Karpas-422 (cell line): ENCODE measurements at regions not wholly inside any gene's neighbourhood (a gene's known extent, or its start where the extent isn't known, plus 50 kb on each side); places are given as distances from the start of the nearest gene placed in this dataset.
"Not testable (repeated sequence)": the region's sequence is repeated elsewhere in the genome, so short reads cannot be mapped to it uniquely, and the experiment has no call there.

Experiments
- DNase-seq: peaks from one replicate; pipeline ENCODE4 v3.0.0-alpha.2; 2015
- H2AFZ ChIP-seq: fragments of 200-600 bp; sonication (generic); 2 replicates; pipeline ENCODE4 v1.6.1; 2014; ENCODE audit warnings: antibody characterized with exemption, low read length, mixed read lengths
- H3K27ac ChIP-seq: fragments of 200-600 bp; sonication (generic); 2 replicates; pipeline ENCODE4 v1.5.1; 2014; ENCODE audit warnings: mild to moderate bottlenecking, low read length, moderate library complexity
- H3K27me3 ChIP-seq: fragments of 200-600 bp; sonication (generic); 2 replicates; pipeline ENCODE4 v1.6.1; 2014; ENCODE audit warnings: low read length, mixed read lengths
- H3K36me3 ChIP-seq: fragments of 200-600 bp; sonication (generic); 2 replicates; pipeline ENCODE4 v1.6.1; 2014; ENCODE audit warnings: low read length, mixed read lengths; ENCODE audit not compliant: insufficient read depth
- H3K4me1 ChIP-seq: fragments of 200-600 bp; sonication (generic); 2 replicates; pipeline ENCODE4 v1.6.1; 2014; ENCODE audit warnings: mild to moderate bottlenecking, low read length, mixed read lengths
- H3K4me2 ChIP-seq: fragments of 200-600 bp; sonication (generic); 2 replicates; pipeline ENCODE4 v1.6.1; 2014; ENCODE audit warnings: low read length, low read depth, mild to moderate bottlenecking; ENCODE audit not compliant: poor library complexity, severe bottlenecking
- H3K4me3 ChIP-seq: fragments of 200-600 bp; sonication (generic); 2 replicates; pipeline ENCODE4 v1.5.1; 2014; ENCODE audit warnings: mild to moderate bottlenecking, antibody characterized with exemption, low read length, mixed read lengths
- H3K79me2 ChIP-seq: fragments of 200-600 bp; sonication (generic); 2 replicates; pipeline ENCODE4 v1.6.1; 2014; ENCODE audit warnings: mild to moderate bottlenecking, low read length, mixed read lengths
- H3K9ac ChIP-seq: fragments of 200-600 bp; sonication (generic); 2 replicates; pipeline ENCODE4 v1.6.0; 2014; ENCODE audit warnings: low read length
- H3K9me2 ChIP-seq: fragments of 200-600 bp; sonication (generic), shearing (Covaris generic); replicated peaks from 2 replicates; pipeline ENCODE4 v1.6.0; 2014; ENCODE audit warnings: mild to moderate bottlenecking, low read length, moderate library complexity; ENCODE audit not compliant: insufficient read depth
- H3K9me3 ChIP-seq: fragments of 300-700, 200-600 bp; sonication (generic); 2 replicates; pipeline ENCODE4 v1.6.1; 2014; ENCODE audit warnings: low read length, mixed read lengths
- H4K20me1 ChIP-seq: fragments of 200-600 bp; sonication (generic); 2 replicates; pipeline ENCODE4 v1.6.1; 2014; ENCODE audit warnings: mild to moderate bottlenecking, antibody characterized with exemption, low read length, low read depth; ENCODE audit not compliant: insufficient read depth

DNA sequence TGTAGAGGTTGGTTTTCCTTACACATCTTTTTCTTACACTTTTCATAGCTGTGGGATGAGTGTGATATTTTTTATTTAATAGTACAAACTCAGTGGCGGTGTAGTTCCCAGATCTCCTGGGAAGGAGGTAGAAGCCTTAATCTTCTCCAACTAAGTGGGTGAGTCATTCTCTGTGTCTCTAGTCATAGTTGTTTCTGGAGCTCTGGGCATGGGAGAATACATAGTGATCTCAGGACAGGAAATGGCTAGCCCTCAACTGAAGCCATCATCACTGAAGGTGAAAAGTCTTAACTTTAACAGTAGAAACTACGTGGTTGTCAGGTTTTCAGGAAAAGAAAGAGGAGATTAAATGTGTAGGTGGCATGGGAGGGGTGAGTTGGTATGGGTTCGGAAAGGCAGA, 319.4 kb upstream of the FZD8 start:
- no peak overlapping the region for H3K27ac ChIP-seq
- no peak overlapping the region for H2AFZ ChIP-seq
- no peak for DNase-seq
- no peaks in the 10 kb centered on the region for H3K27me3 ChIP-seq
- no peaks in the 10 kb centered on the region for H3K9me3 ChIP-seq
- no peak overlapping the region for H3K9ac ChIP-seq
- H3K36me3 ChIP-seq, result no peaks in the 10 kb centered on the region
- H3K4me3 ChIP-seq, result no peak overlapping the region
- H3K9me2 ChIP-seq, result no peaks in the 10 kb centered on the region
- H3K4me2 ChIP-seq, result no peak overlapping the region
- H3K4me1 ChIP-seq, result no peaks in the 10 kb centered on the region
- no peaks in the 10 kb centered on the region for H3K79me2 ChIP-seq
- no peaks in the 10 kb centered on the region for H4K20me1 ChIP-seq

DNA sequence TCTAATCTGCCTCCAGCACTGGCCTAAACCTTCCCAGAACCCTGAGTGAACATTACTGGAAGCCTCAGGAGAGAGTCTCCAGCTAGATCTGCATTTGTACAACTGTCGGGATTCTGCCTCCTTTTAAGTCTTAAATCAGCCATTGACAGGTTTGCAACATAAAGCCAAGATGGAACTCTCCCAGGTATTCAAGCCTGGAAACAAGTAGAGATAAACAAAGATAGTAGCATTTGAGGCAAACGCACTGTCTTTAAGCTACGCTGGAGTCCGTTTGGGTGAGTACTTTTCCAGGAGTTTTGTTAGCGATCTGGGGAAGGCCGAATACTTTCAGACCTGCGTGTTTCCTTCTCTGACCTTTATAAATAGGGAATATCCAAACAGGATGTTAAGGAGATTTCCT, 317.2 kb upstream of the FZD8 start:
- Histone ChIP-seq H3K9me2 (no peaks in the 10 kb centered on the region), H3K4me2 (no peak overlapping the region), H4K20me1 (no peaks in the 10 kb centered on the region), H3K9me3 (no peaks in the 10 kb centered on the region), H3K27me3 (no peaks in the 10 kb centered on the region), H3K4me1 (no peaks in the 10 kb centered on the region), H3K9ac (no peak overlapping the region), H3K79me2 (no peaks in the 10 kb centered on the region), H3K27ac (no peak overlapping the region), H3K4me3 (no peak overlapping the region), H3K36me3 (no peaks in the 10 kb centered on the region), H2AFZ (no peak overlapping the region)
- no peak for DNase-seq

DNA sequence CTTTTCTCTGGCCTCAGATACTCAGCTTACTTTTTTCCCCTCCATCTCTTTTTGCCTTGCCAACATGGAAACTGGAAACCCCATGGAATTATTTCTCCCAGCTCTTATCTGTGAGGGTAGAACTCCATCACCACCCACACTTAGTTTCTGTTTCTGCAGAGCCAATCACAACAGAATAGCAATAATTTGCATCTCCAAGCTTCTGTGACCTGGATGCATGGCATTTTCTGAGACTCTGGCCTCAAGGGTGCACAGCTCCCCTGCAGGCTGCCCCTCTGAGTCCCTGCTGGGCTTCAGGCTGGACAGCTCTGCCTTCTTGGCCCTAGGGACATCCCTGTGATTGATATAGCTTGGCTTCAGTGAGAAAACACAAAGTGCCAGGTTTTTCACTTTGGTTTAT, 316.5 kb upstream of the FZD8 start:
- not testable (repeated sequence) for H3K9me2 ChIP-seq, H4K20me1 ChIP-seq, H3K36me3 ChIP-seq, H3K4me1 ChIP-seq, H2AFZ ChIP-seq, H3K4me3 ChIP-seq, H3K9ac ChIP-seq, H3K9me3 ChIP-seq, H3K27ac ChIP-seq, H3K79me2 ChIP-seq, H3K4me2 ChIP-seq, H3K27me3 ChIP-seq, DNase-seq

DNA sequence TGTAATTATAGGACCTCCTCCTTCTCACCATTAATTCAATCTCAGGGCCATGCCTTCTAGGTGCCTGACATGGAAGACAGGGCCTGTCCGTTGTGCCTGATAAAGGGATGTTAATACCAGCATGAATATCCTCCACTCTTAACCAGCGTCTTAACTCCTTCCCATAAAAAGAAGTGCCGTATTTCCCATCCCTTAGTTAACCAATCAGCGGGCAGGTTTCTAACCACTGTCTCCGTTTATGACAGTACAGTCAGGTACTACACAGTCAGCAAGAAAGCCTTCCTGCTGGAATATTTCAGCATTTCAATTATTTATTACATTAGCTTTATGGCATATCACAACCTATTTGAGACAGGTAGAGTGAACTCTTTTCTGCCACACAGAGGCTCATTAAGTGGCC, 308.6 kb upstream of the FZD8 start:
- no peaks in the 10 kb centered on the region for H4K20me1 ChIP-seq
- no peak overlapping the region for H2AFZ ChIP-seq
- no peaks in the 10 kb centered on the region for H3K9me3 ChIP-seq
- H3K4me3 ChIP-seq, result no peak overlapping the region
- H3K27me3 ChIP-seq, result no peaks in the 10 kb centered on the region
- no peak overlapping the region for H3K9ac ChIP-seq
- no peaks in the 10 kb centered on the region for H3K79me2 ChIP-seq
- H3K4me1 ChIP-seq, result no peaks in the 10 kb centered on the region
- no peak overlapping the region for H3K4me2 ChIP-seq
- no peaks in the 10 kb centered on the region for H3K36me3 ChIP-seq
- no peak for DNase-seq
- H3K9me2 ChIP-seq, result no peaks in the 10 kb centered on the region
- H3K27ac ChIP-seq, result no peak overlapping the region

DNA sequence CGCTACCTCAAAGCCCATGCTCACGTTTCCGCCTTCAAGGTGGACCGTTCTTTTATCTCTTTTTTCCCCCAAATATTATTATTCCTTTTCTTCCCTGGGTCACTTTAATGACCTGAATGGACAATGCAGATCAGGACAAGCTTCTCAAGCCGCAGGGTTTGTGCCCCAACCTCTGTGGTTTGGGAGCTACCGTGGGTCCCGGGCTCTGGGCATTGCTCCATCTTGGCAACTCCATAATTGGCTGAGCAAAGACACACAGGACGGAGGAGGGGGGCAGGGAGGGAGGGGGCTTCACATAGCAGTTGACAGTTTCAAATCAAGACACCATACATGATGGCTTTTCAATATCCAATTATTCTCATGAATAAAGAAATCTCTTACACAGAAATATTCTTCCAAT, 308.1 kb upstream of the FZD8 start:
- H3K4me3 ChIP-seq, result no peak overlapping the region
- no peaks in the 10 kb centered on the region for H3K4me1 ChIP-seq
- H3K27ac ChIP-seq, result no peak overlapping the region
- H2AFZ ChIP-seq, result no peak overlapping the region
- H3K9ac ChIP-seq, result no peak overlapping the region
- no peak overlapping the region for H3K4me2 ChIP-seq
- H3K9me2 ChIP-seq, result no peaks in the 10 kb centered on the region
- no peaks in the 10 kb centered on the region for H3K27me3 ChIP-seq
- DNase-seq, result no peak
- no peaks in the 10 kb centered on the region for H3K9me3 ChIP-seq
- no peaks in the 10 kb centered on the region for H4K20me1 ChIP-seq
- H3K79me2 ChIP-seq, result no peaks in the 10 kb centered on the region
- H3K36me3 ChIP-seq, result no peaks in the 10 kb centered on the region

DNA sequence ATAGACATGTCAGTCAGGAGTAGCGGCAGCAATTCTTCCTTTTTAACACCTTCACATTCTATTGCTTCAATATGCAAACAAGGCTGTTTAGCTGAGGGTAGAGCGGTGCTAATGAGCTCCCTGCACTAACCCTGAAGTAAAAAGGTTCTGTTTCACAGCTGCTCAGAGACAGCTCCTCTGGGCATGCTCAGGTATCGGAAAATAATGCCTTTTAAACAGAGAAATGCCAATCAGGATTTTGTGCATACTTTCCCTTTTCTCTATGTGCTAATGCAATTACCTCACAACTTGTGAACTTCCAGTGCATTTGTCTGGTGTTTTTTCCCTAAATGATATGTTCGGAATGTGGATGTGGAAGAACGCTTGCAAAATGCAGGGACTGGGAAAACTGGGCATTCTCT, 307.7 kb upstream of the FZD8 start:
- no peaks in the 10 kb centered on the region for H3K4me1 ChIP-seq
- H3K9ac ChIP-seq, result no peak overlapping the region
- no peaks in the 10 kb centered on the region for H3K36me3 ChIP-seq
- H3K9me2 ChIP-seq, result no peaks in the 10 kb centered on the region
- H3K27me3 ChIP-seq, result no peaks in the 10 kb centered on the region
- H2AFZ ChIP-seq, result no peak overlapping the region
- H3K27ac ChIP-seq, result no peak overlapping the region
- DNase-seq, result no peak
- H4K20me1 ChIP-seq, result no peaks in the 10 kb centered on the region
- no peaks in the 10 kb centered on the region for H3K9me3 ChIP-seq
- no peak overlapping the region for H3K4me3 ChIP-seq
- H3K4me2 ChIP-seq, result no peak overlapping the region
- no peaks in the 10 kb centered on the region for H3K79me2 ChIP-seq

DNA sequence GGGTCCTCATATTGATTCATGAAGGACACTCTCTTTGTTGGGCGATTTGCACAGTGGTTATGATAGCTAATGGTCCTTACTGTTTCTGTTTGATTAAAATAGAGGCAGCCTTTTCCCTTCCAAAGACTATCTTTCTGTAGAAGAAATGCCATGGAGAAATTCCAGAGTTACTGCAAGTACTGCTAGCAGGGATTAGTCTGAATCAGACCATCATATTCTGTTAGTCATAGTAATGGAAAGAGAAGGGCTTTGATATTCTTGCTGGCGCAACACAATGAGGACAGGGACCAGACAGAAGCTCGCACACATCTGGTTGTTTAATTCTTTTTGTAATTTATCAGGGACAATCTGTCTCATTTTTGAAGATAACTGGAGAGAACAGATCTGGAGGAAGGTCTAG, 304.5 kb upstream of the FZD8 start:
- Histone ChIP-seq H3K4me1 (no peaks in the 10 kb centered on the region), H3K4me3 (no peak overlapping the region), H3K36me3 (no peaks in the 10 kb centered on the region), H3K27ac (no peak overlapping the region), H3K9ac (no peak overlapping the region), H3K9me3 (no peaks in the 10 kb centered on the region), H2AFZ (no peak overlapping the region), H3K27me3 (no peaks in the 10 kb centered on the region), H3K9me2 (no peaks in the 10 kb centered on the region), H4K20me1 (no peaks in the 10 kb centered on the region), H3K4me2 (no peak overlapping the region), H3K79me2 (no peaks in the 10 kb centered on the region)
- no peak for DNase-seq

DNA sequence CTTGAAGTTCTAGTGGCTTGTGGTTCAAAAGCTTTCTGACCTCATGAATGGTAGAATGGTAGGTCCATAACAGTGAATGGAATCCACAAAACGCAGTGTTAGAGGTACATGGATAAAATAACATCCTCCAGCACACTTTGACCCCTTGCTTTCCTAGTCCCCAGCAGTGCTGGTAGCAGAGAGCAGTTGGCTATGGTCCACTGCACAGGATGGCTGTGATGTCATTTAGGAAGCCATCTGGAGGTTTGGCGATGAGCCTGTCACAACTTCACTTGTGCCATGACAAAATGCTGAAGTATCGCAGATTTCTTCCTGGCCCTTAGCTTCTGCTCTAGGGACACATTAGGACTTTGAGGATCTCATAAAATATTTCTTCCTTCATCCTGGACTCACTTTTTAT, 300.0 kb upstream of the FZD8 start:
- no peak for DNase-seq
- no peak overlapping the region for H3K9ac ChIP-seq
- H3K9me3 ChIP-seq, result no peaks in the 10 kb centered on the region
- H2AFZ ChIP-seq, result no peak overlapping the region
- H4K20me1 ChIP-seq, result no peaks in the 10 kb centered on the region
- H3K4me2 ChIP-seq, result no peak overlapping the region
- no peak overlapping the region for H3K4me3 ChIP-seq
- H3K36me3 ChIP-seq, result no peaks in the 10 kb centered on the region
- no peaks in the 10 kb centered on the region for H3K9me2 ChIP-seq
- no peaks in the 10 kb centered on the region for H3K4me1 ChIP-seq
- no peak overlapping the region for H3K27ac ChIP-seq
- H3K79me2 ChIP-seq, result no peaks in the 10 kb centered on the region
- no peaks in the 10 kb centered on the region for H3K27me3 ChIP-seq
